ENCODE measurements at regions not wholly inside any gene's neighbourhood (a gene's known extent, or its start where the extent isn't known, plus 50 kb on each side); places are given as distances from the start of the nearest gene placed in this dataset.

GRCh38 chr9:87238545-87238944, 259.1 kb upstream of the DAPK1 start:
- DNase-seq (ENCODE audit: low spot score) (no peak), ATAC-seq (ENCODE audit: insufficient number of reproducible peaks, low FRiP score, low read depth) (peak; percentile 58)
- Histone ChIP-seq H3K4me3 (peak overlapping the region; percentile 14), H3K27ac (peak overlapping the region in 1 of 2 donors; percentile 16), H3K36me3 (no peaks in the 10 kb centered on the region), H3K9me3 (no peaks in the 10 kb centered on the region), H3K27me3 (replicated peaks; ENCODE audit: insufficient read depth) (no peaks in the 10 kb centered on the region), H3K4me1 (ENCODE audit: control insufficient read depth in 1 of 2, low read depth in 2 of 2) (peaks cover 8 to 31% of the 10 kb centered on the region in 2 donors)
- TF ChIP-seq, protein P1, sequence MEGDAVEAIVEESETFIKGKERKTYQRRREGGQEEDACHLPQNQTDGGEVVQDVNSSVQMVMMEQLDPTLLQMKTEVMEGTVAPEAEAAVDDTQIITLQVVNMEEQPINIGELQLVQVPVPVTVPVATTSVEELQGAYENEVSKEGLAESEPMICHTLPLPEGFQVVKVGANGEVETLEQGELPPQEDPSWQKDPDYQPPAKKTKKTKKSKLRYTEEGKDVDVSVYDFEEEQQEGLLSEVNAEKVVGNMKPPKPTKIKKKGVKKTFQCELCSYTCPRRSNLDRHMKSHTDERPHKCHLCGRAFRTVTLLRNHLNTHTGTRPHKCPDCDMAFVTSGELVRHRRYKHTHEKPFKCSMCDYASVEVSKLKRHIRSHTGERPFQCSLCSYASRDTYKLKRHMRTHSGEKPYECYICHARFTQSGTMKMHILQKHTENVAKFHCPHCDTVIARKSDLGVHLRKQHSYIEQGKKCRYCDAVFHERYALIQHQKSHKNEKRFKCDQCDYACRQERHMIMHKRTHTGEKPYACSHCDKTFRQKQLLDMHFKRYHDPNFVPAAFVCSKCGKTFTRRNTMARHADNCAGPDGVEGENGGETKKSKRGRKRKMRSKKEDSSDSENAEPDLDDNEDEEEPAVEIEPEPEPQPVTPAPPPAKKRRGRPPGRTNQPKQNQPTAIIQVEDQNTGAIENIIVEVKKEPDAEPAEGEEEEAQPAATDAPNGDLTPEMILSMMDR (IDR thresholded peaks at IDR 0.05) = no peak

DNA sequence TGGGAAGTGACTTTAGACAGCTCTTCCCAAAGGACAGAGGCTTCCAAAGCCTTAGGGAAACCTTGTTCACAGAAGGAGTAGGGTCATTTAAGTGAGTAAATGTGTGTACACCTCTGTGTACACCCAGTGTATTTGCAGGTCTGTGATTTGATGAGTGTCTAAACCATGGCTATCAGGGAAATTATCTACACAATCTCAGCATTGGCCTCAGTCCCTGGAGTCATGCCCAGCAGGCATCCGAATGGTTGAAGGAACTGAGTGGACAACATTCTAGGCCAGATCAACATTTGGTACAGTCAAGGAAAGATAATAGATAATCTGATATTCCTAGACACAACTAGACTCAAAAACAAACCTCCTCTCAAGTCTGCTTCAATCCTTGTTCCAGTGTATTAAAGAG, 258.4 kb upstream of the DAPK1 start:
- ATAC-seq (ENCODE audit: insufficient number of reproducible peaks, low FRiP score, low read depth) (no peak), DNase-seq (ENCODE audit: low spot score) (no peak)
- H3K36me3 ChIP-seq = no peaks in the 10 kb centered on the region
- no peaks in the 10 kb centered on the region for H3K9me3 ChIP-seq
- peak overlapping the region; percentile 12 to 16 for H3K27ac ChIP-seq
- H3K4me3 ChIP-seq = no peak overlapping the region
- peaks cover 8 to 31% of the 10 kb centered on the region in 2 donors for H3K4me1 ChIP-seq (ENCODE audit: control insufficient read depth in 1 of 2, low read depth in 2 of 2)
- TF ChIP-seq, protein P1 (IDR thresholded peaks at IDR 0.05) = no peak
- H3K27me3 ChIP-seq (replicated peaks; ENCODE audit: insufficient read depth) = no peaks in the 10 kb centered on the region

DNA sequence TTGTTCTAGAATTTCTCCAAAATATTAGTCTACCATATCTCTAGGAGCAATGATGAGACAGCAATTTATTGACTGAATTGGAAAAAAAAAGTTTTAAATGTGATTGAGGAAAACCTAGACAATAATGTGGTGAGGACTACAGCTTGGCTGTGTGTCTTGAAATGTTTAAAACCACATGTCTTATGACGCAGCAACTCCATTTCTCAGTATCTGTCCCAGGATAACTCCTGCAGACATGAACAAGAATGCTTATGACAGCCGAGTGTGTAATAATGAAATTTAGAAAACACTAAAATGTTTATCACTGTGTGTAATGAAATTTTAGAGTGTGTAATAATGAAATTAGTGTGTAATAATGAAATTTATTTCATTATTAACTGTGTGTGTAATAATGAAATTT, 254.1 kb upstream of the DAPK1 start:
- no peak for ATAC-seq (ENCODE audit: insufficient number of reproducible peaks, low FRiP score, low read depth)

DNA sequence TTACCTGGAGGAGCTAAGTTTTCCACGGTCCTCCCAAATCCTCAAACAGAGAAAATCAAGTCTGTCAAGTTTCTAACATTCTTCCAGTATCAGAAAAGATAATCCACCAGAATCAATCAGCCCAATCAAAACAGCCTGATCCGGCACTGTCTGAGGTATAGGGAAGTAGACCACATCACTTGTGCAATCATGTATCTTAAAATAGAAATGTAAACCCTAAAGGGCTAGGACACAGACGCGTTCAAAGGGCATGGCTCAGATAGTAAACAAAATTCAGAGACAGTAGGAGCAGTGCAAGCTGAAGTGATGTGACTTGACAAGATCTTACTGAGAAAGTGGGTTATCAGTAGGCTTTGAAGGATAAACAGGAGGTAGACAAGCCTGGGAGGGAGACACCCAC, 252.4 kb upstream of the DAPK1 start:
- Histone ChIP-seq H3K4me3 (no peak overlapping the region), H3K27ac (no peak overlapping the region), H3K9me3 (no peaks in the 10 kb centered on the region), H3K36me3 (no peaks in the 10 kb centered on the region), H3K4me1 (ENCODE audit: control insufficient read depth in 1 of 2, low read depth in 2 of 2) (no peaks in the 10 kb centered on the region), H3K27me3 (replicated peaks; ENCODE audit: insufficient read depth) (no peaks in the 10 kb centered on the region)
- TF ChIP-seq, protein P1 (IDR thresholded peaks at IDR 0.05) = no peak
- ATAC-seq (ENCODE audit: insufficient number of reproducible peaks, low FRiP score, low read depth) (no peak), DNase-seq (ENCODE audit: low spot score) (no peak)

More for the DNA sequence above, 254.1 kb upstream of the DAPK1 start:
- H3K4me1 ChIP-seq (ENCODE audit: control insufficient read depth in 1 of 2, low read depth in 2 of 2) = peaks cover 2 to 10% of the 10 kb centered on the region in 2 donors
- TF ChIP-seq, protein P1 (IDR thresholded peaks at IDR 0.05) = no peak
- H3K4me3 ChIP-seq = no peak overlapping the region
- no peak for DNase-seq (ENCODE audit: low spot score)
- H3K27ac ChIP-seq = no peak overlapping the region
- H3K9me3 ChIP-seq = no peaks in the 10 kb centered on the region
- H3K27me3 ChIP-seq (replicated peaks; ENCODE audit: insufficient read depth) = no peaks in the 10 kb centered on the region
- no peaks in the 10 kb centered on the region for H3K36me3 ChIP-seq

- Histone ChIP-seq H3K36me3 (no peaks in the 10 kb centered on the region), H3K4me1 (ENCODE audit: control insufficient read depth in 1 of 2, low read depth in 2 of 2) (no peaks in the 10 kb centered on the region), H3K4me3 (no peak overlapping the region), H3K9me3 (no peaks in the 10 kb centered on the region), H3K27ac (no peak overlapping the region), H3K27me3 (replicated peaks; ENCODE audit: insufficient read depth) (no peaks in the 10 kb centered on the region)
- TF ChIP-seq, protein P1 (IDR thresholded peaks at IDR 0.05) = no peak
- DNase-seq (ENCODE audit: low spot score) = no peak
- ATAC-seq (ENCODE audit: insufficient number of reproducible peaks, low FRiP score, low read depth) = no peak
Measured at GRCh38 chr9:87247097-87247496, 250.6 kb upstream of the DAPK1 start.
